ENCODE measurements at regions not wholly inside any gene's neighbourhood (a gene's known extent, or its start where the extent isn't known, plus 50 kb on each side); places are given as distances from the start of the nearest gene placed in this dataset.

DNA sequence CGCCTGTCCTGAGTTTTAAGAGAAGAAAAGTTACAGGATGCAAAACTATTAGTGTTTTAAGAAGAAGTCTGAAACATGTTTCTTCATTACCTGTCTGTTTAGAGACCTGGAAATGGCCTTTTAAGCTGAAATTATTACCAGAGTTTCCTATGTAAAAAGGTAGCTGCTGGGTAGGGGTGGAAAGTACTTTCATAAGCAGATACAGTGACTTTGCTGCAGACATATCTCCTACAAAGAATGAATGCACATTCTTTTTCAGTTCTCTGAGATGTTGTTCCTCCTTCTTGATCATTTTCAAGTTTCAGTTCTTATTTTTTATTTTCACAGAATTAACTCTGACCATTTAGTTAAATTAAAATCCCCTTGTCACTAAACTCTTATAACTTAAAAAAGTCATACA, 1329.6 kb downstream of the KCNT2 start:
- H3K4me3 ChIP-seq (ENCODE audit: low read depth, low read length): no peak overlapping the region
- TF ChIP-seq, protein P1, sequence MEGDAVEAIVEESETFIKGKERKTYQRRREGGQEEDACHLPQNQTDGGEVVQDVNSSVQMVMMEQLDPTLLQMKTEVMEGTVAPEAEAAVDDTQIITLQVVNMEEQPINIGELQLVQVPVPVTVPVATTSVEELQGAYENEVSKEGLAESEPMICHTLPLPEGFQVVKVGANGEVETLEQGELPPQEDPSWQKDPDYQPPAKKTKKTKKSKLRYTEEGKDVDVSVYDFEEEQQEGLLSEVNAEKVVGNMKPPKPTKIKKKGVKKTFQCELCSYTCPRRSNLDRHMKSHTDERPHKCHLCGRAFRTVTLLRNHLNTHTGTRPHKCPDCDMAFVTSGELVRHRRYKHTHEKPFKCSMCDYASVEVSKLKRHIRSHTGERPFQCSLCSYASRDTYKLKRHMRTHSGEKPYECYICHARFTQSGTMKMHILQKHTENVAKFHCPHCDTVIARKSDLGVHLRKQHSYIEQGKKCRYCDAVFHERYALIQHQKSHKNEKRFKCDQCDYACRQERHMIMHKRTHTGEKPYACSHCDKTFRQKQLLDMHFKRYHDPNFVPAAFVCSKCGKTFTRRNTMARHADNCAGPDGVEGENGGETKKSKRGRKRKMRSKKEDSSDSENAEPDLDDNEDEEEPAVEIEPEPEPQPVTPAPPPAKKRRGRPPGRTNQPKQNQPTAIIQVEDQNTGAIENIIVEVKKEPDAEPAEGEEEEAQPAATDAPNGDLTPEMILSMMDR (IDR thresholded peaks at IDR 0.05; ENCODE audit: insufficient read depth, low read depth, low read length, missing control alignments): no peak
- peak; percentile 38 for DNase-seq (ENCODE audit: low read depth)

DNA sequence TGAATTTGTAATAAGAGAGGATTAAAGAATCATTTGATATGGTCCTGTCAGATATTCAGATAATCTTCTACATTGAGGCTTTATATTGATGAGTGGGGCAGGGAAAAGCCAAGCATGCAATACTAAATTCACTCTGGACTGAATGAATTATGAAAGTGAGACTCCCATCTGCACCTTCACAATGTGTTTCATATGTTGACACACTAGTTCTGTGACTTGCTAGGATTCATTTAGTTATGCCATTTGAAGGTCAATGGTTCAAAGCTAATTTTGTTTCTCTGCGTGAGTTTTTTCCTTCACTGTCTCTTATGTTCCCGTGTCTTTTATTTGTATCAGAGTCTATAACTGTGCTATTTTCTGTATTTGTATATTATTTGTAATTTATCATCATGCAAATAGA, 1332.5 kb downstream of the KCNT2 start:
- TF ChIP-seq, protein P1 (IDR thresholded peaks at IDR 0.05; ENCODE audit: insufficient read depth, low read depth, low read length, missing control alignments): no peak
- DNase-seq (ENCODE audit: low read depth): peak; percentile 6
- no peak overlapping the region for H3K4me3 ChIP-seq (ENCODE audit: low read depth, low read length)

DNA sequence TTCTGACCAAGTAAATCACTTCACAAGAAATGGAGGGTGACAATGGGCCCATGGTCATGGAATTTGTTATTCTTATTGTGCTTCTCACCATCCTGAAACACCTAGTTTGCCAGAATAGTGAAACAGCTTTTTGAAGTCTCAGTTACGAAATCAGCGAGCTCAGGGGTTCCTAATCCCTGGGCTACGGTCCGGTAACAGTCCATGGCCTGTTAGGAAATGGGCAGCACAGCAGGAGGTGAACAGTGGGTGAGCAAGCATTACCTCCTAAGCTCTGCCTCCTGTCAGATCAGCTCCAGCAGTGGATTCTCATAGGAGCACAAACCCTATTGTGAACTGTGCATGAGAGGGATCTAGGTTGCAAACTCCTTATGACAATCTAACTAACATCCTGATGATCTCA, 1356.3 kb downstream of the KCNT2 start:
- no peak for DNase-seq (ENCODE audit: low read depth)

DNA sequence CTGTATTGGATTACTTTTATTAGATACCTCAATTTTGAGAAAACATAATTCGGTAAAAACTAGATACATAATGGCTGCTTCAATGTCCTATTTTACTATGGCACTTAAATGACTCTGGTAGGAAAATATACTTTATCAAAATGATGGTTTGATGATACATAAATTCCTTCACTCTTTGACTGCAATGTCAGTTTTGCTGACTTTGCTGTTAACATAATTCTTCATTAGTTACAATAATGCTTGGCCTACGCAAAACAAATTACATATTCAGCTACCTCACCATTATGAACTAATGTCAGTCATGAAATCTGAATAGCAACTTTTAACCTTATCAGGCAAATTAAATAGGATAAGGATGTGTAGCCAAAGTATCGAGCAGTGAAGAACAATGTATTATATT, 1364.7 kb downstream of the KCNT2 start:
- no peak for DNase-seq (ENCODE audit: low read depth)
- H3K4me3 ChIP-seq (ENCODE audit: low read depth, low read length): no peak overlapping the region
- TF ChIP-seq, protein P1 (IDR thresholded peaks at IDR 0.05; ENCODE audit: insufficient read depth, low read depth, low read length, missing control alignments): no peak

More for the DNA sequence above, 1356.3 kb downstream of the KCNT2 start:
- H3K4me3 ChIP-seq (ENCODE audit: low read depth, low read length): no peak overlapping the region
- TF ChIP-seq, protein P1 (IDR thresholded peaks at IDR 0.05; ENCODE audit: insufficient read depth, low read depth, low read length, missing control alignments): no peak

DNA sequence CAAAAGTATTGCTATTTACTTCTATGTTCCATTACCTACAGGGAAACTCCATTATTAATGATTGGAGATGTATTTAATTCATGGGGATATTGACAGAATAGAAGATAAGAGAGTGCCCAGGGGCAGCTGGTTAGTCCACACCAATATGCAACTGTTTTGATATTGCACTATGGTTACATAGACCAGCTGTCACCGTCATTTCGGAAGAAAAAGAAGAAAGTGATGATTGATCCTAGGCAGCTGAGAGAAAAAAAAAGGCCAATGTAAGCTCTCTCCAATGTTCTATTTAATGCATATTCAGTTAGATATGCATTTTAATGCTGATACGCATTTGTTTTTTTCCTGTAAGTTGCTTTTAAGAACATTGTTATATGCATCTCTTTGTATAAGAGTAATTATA, 1367.2 kb downstream of the KCNT2 start:
- no peak for DNase-seq (ENCODE audit: low read depth)
- TF ChIP-seq, protein P1 (IDR thresholded peaks at IDR 0.05; ENCODE audit: insufficient read depth, low read depth, low read length, missing control alignments): no peak
- no peak overlapping the region for H3K4me3 ChIP-seq (ENCODE audit: low read depth, low read length)

DNA sequence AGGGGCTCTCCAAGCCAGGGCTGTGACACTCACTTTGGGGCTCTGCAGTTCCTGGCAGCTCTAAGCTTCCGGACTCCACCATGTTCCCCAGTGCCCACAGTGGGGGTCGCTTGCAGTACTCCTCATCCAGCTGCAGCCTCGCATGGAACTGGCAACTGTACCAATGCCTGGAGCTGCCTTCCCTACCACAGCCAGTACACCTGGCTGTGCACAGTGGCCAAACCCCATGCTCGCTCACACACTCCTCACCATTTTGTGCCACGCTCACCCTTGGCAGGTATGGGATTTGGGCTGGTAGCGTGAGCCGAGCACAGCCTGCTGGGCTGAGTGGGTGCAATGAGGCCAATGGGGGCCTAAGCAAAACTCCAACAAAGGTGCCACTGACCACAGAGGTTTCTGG, 1369.9 kb downstream of the KCNT2 start:
- H3K4me3 ChIP-seq (ENCODE audit: low read depth, low read length): no peak overlapping the region
- TF ChIP-seq, protein P1 (IDR thresholded peaks at IDR 0.05; ENCODE audit: insufficient read depth, low read depth, low read length, missing control alignments): no peak
- no peak for DNase-seq (ENCODE audit: low read depth)
